ENCODE measurements at regions not wholly inside any gene's neighbourhood (a gene's known extent, or its start where the extent isn't known, plus 50 kb on each side); places are given as distances from the start of the nearest gene placed in this dataset.

DNA sequence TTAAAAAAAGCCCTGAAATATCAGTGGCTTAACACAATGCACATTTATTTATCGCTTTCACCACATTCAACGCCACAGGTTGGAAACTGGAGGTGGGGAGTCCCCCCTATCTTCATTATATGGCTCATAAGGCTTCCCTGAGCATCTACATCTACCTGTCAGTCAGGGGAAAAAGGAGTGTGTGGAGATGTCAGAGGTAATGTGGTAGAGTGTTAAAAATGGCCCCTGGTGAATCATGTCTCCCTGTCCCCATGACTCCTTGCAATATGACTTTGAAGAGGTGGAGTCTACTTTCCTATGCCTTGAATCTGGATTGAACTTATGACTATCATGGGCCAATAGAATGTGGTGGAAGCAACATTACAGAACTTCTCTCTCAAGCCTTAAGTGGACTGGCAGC lies 65.5 kb upstream of the BTBD3 start:
- H3K4me3 ChIP-seq (ENCODE audit: low read length in 2 of 2), result no peak overlapping the region

DNA sequence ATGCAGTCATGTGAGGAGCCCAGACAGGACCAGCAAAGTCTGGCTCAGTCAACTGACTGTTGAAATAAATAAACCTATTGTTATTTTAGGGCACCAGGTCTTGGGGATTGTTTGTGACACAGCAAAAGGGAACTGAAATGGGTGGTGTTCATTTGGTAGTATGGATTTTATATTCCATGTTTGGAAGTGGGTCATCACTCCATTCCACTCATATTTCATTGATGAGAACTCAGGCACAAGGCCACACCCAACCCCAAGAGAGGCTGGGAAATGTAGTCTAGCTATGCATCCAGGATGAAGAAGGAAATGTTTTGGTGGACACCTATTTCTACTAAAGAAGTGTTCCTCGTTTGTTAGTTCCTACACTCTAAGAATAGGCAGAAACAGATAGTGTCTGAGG lies 64.9 kb upstream of the BTBD3 start:
- no peaks in the 10 kb centered on the region for H3K4me1 ChIP-seq (ENCODE audit: control insufficient read depth in 2 of 2, insufficient read depth in 2 of 2, low read length in 2 of 2)
- H3K36me3 ChIP-seq (ENCODE audit: control insufficient read depth in 2 of 2, insufficient read depth in 2 of 2, low read length in 2 of 2), result no peaks in the 10 kb centered on the region
- H3K4me3 ChIP-seq (ENCODE audit: low read length in 2 of 2), result no peak overlapping the region
- no peaks in the 10 kb centered on the region for H3K27me3 ChIP-seq (ENCODE audit: control insufficient read depth in 2 of 2, insufficient read depth in 2 of 2, low read length in 2 of 2)
- no peak overlapping the region for H3K27ac ChIP-seq (ENCODE audit: low read depth in 2 of 2, low read length in 2 of 2)
- no peaks in the 10 kb centered on the region for H3K9me3 ChIP-seq (ENCODE audit: control insufficient read depth in 2 of 2, low read length in 2 of 2)
- no peak overlapping the region for H3K9ac ChIP-seq (ENCODE audit: low read depth in 1 of 2, low read length in 2 of 2)

More for the DNA sequence above, 65.5 kb upstream of the BTBD3 start:
- no peak overlapping the region for H3K9ac ChIP-seq (ENCODE audit: low read depth in 1 of 2, low read length in 2 of 2)
- H3K4me1 ChIP-seq (ENCODE audit: control insufficient read depth in 2 of 2, insufficient read depth in 2 of 2, low read length in 2 of 2), result no peaks in the 10 kb centered on the region
- H3K27me3 ChIP-seq (ENCODE audit: control insufficient read depth in 2 of 2, insufficient read depth in 2 of 2, low read length in 2 of 2), result no peaks in the 10 kb centered on the region
- H3K9me3 ChIP-seq (ENCODE audit: control insufficient read depth in 2 of 2, low read length in 2 of 2), result no peaks in the 10 kb centered on the region
- no peak overlapping the region for H3K27ac ChIP-seq (ENCODE audit: low read depth in 2 of 2, low read length in 2 of 2)
- H3K36me3 ChIP-seq (ENCODE audit: control insufficient read depth in 2 of 2, insufficient read depth in 2 of 2, low read length in 2 of 2), result no peaks in the 10 kb centered on the region

DNA sequence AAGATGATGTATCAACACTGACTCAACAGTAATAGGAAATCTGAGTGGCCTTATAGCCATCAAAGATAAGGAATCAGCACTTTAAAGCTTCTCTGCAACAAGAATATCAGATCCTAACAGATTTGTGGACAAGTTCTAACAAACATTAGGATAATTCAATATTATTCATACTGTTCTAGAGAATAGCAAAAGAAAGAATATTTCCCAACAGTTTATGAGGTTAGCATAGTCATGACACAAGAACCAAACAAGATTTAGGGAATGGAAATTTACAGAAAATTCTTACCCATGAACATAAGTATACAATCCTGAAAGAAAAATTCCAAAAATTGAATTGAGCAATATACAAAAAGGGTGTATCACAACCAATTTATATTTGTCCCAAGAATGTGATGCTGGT lies 64.3 kb upstream of the BTBD3 start:
- Histone ChIP-seq H3K27me3 (ENCODE audit: control insufficient read depth in 2 of 2, insufficient read depth in 2 of 2, low read length in 2 of 2) (no peaks in the 10 kb centered on the region), H3K9ac (ENCODE audit: low read depth in 1 of 2, low read length in 2 of 2) (no peak overlapping the region)

DNA sequence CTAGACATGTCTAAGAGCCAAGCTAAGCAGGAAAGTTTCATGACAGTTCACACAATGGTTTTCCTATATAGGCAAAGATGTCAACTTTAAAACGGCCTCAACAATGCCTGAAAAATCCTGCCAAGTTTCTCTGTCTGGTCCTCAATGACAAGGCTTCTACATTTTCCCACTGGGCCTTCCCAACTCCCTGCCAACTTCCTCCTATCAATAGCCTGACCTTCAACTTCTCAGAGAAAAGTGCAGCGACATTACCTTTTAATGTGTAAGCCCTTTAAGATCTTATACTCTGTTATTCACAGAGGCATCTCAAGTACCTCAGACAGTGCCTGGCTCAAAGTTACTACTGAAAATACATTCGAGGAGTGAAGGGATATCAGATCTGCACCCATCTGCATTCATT lies 56.2 kb upstream of the BTBD3 start:
- Histone ChIP-seq H3K36me3 (ENCODE audit: control insufficient read depth in 2 of 2, insufficient read depth in 2 of 2, low read length in 2 of 2) (no peaks in the 10 kb centered on the region), H3K4me1 (ENCODE audit: control insufficient read depth in 2 of 2, insufficient read depth in 2 of 2, low read length in 2 of 2) (no peaks in the 10 kb centered on the region), H3K4me3 (ENCODE audit: low read length in 2 of 2) (no peak overlapping the region), H3K9ac (ENCODE audit: low read depth in 1 of 2, low read length in 2 of 2) (no peak overlapping the region), H3K27me3 (ENCODE audit: control insufficient read depth in 2 of 2, insufficient read depth in 2 of 2, low read length in 2 of 2) (no peaks in the 10 kb centered on the region), H3K9me3 (ENCODE audit: control insufficient read depth in 2 of 2, low read length in 2 of 2) (no peaks in the 10 kb centered on the region), H3K27ac (ENCODE audit: low read depth in 2 of 2, low read length in 2 of 2) (no peak overlapping the region)

More for the DNA sequence above, 64.3 kb upstream of the BTBD3 start:
- no peaks in the 10 kb centered on the region for H3K36me3 ChIP-seq (ENCODE audit: control insufficient read depth in 2 of 2, insufficient read depth in 2 of 2, low read length in 2 of 2)
- no peak overlapping the region for H3K4me3 ChIP-seq (ENCODE audit: low read length in 2 of 2)
- H3K9me3 ChIP-seq (ENCODE audit: control insufficient read depth in 2 of 2, low read length in 2 of 2), result no peaks in the 10 kb centered on the region
- H3K27ac ChIP-seq (ENCODE audit: low read depth in 2 of 2, low read length in 2 of 2), result no peak overlapping the region
- H3K4me1 ChIP-seq (ENCODE audit: control insufficient read depth in 2 of 2, insufficient read depth in 2 of 2, low read length in 2 of 2), result no peaks in the 10 kb centered on the region

DNA sequence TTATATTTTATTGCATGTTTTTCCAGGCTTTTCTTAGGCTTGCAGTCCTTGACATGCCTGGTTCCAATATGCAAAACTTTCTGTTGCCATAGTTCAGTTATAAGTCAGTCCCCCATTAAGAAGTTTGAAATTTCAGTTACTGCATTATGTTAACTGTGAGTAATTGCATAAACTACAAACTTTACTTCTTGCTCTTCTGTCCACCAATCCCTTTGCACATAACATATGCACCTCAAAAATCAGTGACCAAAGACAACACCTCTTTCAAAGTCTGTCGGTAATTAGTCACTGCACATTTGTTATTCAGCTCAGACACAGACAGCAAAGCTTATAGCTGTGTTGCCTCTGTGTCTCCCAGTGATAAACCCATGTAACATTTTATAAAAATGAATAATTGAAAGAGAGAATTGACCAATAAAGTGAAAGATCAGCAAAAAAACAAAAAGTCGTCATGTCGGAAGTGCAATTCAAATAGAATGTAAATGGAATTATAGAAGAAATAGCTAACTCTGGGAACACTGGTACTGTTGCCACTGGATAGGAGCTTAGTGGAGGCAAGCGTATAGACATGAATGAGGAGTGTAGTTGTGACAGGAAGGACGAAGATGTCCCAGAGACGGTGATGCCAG lies 50.3 kb upstream of the BTBD3 start:
- no peaks in the 10 kb centered on the region for H3K36me3 ChIP-seq (ENCODE audit: control insufficient read depth in 2 of 2, insufficient read depth in 2 of 2, low read length in 2 of 2)
- H3K27me3 ChIP-seq (ENCODE audit: control insufficient read depth in 2 of 2, insufficient read depth in 2 of 2, low read length in 2 of 2), result no peaks in the 10 kb centered on the region
- no peak overlapping the region for H3K27ac ChIP-seq (ENCODE audit: low read depth in 2 of 2, low read length in 2 of 2)
- H3K9me3 ChIP-seq (ENCODE audit: control insufficient read depth in 2 of 2, low read length in 2 of 2), result no peaks in the 10 kb centered on the region
- H3K4me3 ChIP-seq (ENCODE audit: low read length in 2 of 2), result no peak overlapping the region
- H3K9ac ChIP-seq (ENCODE audit: low read depth in 1 of 2, low read length in 2 of 2), result no peak overlapping the region
- no peaks in the 10 kb centered on the region for H3K4me1 ChIP-seq (ENCODE audit: control insufficient read depth in 2 of 2, insufficient read depth in 2 of 2, low read length in 2 of 2)
